ENCODE measurements at regions not wholly inside any gene's neighbourhood (a gene's known extent, or its start where the extent isn't known, plus 50 kb on each side); places are given as distances from the start of the nearest gene placed in this dataset.

- H4K20me1 ChIP-seq (ENCODE audit: insufficient read depth, poor library complexity, severe bottlenecking), result no peaks in the 10 kb centered on the region
- H3K9me2 ChIP-seq (replicated peaks; ENCODE audit: insufficient read depth), result no peaks in the 10 kb centered on the region
- H3K79me2 ChIP-seq, result no peaks in the 10 kb centered on the region
- no peak overlapping the region for H3K4me3 ChIP-seq
- H3K27me3 ChIP-seq, result no peaks in the 10 kb centered on the region
- no peak overlapping the region for H3K4me2 ChIP-seq
- no peak for TF ChIP-seq EZH2 (IDR thresholded peaks at IDR 0.05; ENCODE audit: borderline replicate concordance)
- TF ChIP-seq EZH2phosphoT487 (IDR thresholded peaks at IDR 0.05; ENCODE audit: low read depth, severe bottlenecking, unreplicated experiment), result no peak
- no peak for TF ChIP-seq CTCF (IDR thresholded peaks at IDR 0.05; ENCODE audit: poor library complexity)
- peaks cover 21% of the 10 kb centered on the region for H3K4me1 ChIP-seq (ENCODE audit: insufficient read depth)
- no peak for DNase-seq (ENCODE audit: low spot score)
- H3K36me3 ChIP-seq (replicated peaks; ENCODE audit: insufficient read depth, low read depth), result no peaks in the 10 kb centered on the region
- 88% methylated on average over 4 of the region's 4 CpGs for WGBS (ENCODE audit: low lambda C conversion rate, missing lambda C conversion rate)
- no peak overlapping the region for H2AFZ ChIP-seq
- no peak overlapping the region for H3K27ac ChIP-seq
- H3K9me3 ChIP-seq (ENCODE audit: low read depth), result no peaks in the 10 kb centered on the region
These were observed 52.1 kb upstream of the TCF20 start for GRCh38 chr22:42322562-42322926.

GRCh38 chr22:42321908-42322561 is 51.6 kb upstream of the TCF20 start:
- Histone ChIP-seq H3K4me2 (no peak overlapping the region), H3K4me3 (no peak overlapping the region), H3K27ac (no peak overlapping the region), H3K9me2 (replicated peaks; ENCODE audit: insufficient read depth) (no peaks in the 10 kb centered on the region), H4K20me1 (ENCODE audit: insufficient read depth, poor library complexity, severe bottlenecking) (no peaks in the 10 kb centered on the region), H3K9me3 (ENCODE audit: low read depth) (no peaks in the 10 kb centered on the region), H3K79me2 (no peaks in the 10 kb centered on the region), H3K4me1 (ENCODE audit: insufficient read depth) (peaks cover 26% of the 10 kb centered on the region), H3K36me3 (replicated peaks; ENCODE audit: insufficient read depth, low read depth) (no peaks in the 10 kb centered on the region), H3K27me3 (no peaks in the 10 kb centered on the region), H2AFZ (no peak overlapping the region)
- DNase-seq (ENCODE audit: low spot score), result peak; percentile 64
- TF ChIP-seq CTCF (IDR thresholded peaks at IDR 0.05; ENCODE audit: poor library complexity) (no peak), EZH2 (IDR thresholded peaks at IDR 0.05; ENCODE audit: borderline replicate concordance) (no peak)
- 53% methylated on average over 11 of the region's 11 CpGs for WGBS (ENCODE audit: low lambda C conversion rate, missing lambda C conversion rate)

- Histone ChIP-seq H3K9me2 (replicated peaks; ENCODE audit: insufficient read depth) (no peaks in the 10 kb centered on the region), H3K27me3 (no peaks in the 10 kb centered on the region), H2AFZ (no peak overlapping the region), H3K4me2 (no peak overlapping the region), H4K20me1 (ENCODE audit: insufficient read depth, poor library complexity, severe bottlenecking) (no peaks in the 10 kb centered on the region), H3K36me3 (replicated peaks; ENCODE audit: insufficient read depth, low read depth) (no peaks in the 10 kb centered on the region), H3K4me3 (no peak overlapping the region), H3K4me1 (ENCODE audit: insufficient read depth) (peaks cover 33% of the 10 kb centered on the region), H3K27ac (peak overlapping the region; percentile 77), H3K79me2 (no peaks in the 10 kb centered on the region), H3K9me3 (ENCODE audit: low read depth) (no peaks in the 10 kb centered on the region)
- DNase-seq (ENCODE audit: low spot score), result peak; percentile 38
- TF ChIP-seq CTCF (IDR thresholded peaks at IDR 0.05; ENCODE audit: poor library complexity), result no peak
- no peak for TF ChIP-seq EZH2phosphoT487 (IDR thresholded peaks at IDR 0.05; ENCODE audit: low read depth, severe bottlenecking, unreplicated experiment)
- no peak for TF ChIP-seq EZH2 (IDR thresholded peaks at IDR 0.05; ENCODE audit: borderline replicate concordance)
- WGBS (ENCODE audit: low lambda C conversion rate, missing lambda C conversion rate), result 77% methylated on average over 20 of the region's 20 CpGs
These were observed 50.3 kb upstream of the TCF20 start for GRCh38 chr22:42320443-42321416.

All from hepatocyte (in vitro differentiated cells).